Right forelimb (tissue), 1 donor: ENCODE measurements at regions not wholly inside any gene's neighbourhood (a gene's known extent, or its start where the extent isn't known, plus 50 kb on each side); places are given as distances from the start of the nearest gene placed in this dataset.

Experiments used
- DNase-seq: peaks from one replicate; pipeline ENCODE4 v3.0.0-alpha.2; 2018

DNA sequence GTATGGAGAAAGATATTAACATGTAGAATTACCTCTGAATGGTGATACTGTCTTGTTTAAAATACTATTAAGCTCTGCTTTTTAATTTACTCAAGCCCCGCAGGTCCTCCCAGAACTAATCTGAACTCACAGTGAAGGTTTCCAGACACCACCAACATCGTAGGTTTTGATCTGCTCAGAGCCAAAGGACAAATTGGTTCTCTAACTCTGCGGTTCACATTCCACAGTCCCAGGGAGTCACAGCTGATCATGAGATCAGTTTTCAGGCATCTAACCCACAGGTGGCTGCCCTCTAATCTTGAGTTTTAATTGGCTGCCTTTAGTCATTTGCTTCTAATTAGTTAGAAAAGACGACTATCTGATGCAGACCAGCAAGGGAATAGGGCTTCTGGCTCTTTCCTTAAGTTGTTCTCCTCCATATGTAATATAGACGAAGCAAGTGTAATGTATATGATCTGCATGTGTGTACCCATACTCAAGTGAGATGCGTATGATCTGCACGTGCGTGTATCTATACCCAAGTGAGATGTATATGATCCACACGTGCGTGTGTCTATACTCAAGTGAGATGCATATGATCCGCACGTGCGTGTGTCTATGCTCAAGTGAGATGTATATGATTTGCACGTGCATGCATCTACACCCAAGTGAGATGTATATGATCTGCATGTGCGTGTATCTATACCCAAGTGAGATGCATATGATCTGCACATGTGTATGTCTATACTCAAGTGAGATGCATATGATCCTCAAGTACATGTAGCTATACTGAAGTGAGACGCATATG, 331.5 kb upstream of the NPVF start:
- DNase-seq, result no peak

GRCh38 chr7:25562673-25563182, 334.4 kb upstream of the NPVF start:
- DNase-seq, result no peak

- no peak for DNase-seq
These were observed 336.7 kb upstream of the NPVF start for GRCh38 chr7:25565002-25565401.

DNA sequence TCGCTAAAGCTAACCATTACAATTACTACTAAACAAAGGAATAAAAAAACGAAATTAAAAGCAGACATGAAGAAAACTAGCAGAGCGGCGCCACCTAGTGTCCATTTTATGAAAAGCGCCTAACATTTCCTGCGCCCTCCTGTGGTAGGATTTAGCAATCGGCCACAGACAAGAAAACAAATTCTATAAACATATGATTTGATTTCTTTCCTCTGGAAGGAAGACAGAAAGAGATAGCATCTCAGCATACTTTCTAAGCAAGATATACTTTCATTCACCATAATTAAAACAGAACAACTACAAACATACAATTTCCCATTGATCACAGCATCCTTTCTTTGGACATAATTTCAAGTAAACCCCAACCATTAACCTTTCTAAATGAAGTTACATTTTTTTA, 337.7 kb upstream of the NPVF start:
- DNase-seq, result peak; percentile 88

- DNase-seq, result no peak
These were observed 339.1 kb upstream of the NPVF start for GRCh38 chr7:25567430-25567829.

GRCh38 chr7:25569765-25570164, 341.5 kb upstream of the NPVF start:
- no peak for DNase-seq

- no peak for DNase-seq
These were observed 344.1 kb upstream of the NPVF start for GRCh38 chr7:25572423-25572822.

- no peak for DNase-seq
These were observed 346.5 kb upstream of the NPVF start for GRCh38 chr7:25574828-25575227.

DNA sequence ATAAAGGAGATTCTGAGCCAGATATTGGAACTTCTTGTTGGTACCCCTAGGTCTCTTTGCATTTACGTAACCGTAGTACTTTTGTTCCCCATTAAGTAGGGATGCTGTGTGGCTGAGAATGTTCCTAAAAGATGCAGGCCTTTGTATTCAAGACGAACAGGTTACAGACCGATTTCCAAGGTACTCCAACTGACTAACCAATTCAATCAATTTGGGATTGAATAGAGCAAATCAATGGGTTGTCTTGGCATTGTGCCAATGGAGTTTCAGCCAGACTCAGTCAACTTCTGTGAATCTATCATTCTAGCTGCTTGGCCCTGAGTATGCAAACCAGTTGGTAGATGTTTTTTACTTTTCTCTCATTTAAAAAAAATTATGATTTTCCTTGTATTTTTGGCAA, 347.3 kb upstream of the NPVF start:
- no peak for DNase-seq

GRCh38 chr7:25578991-25579777, 350.9 kb upstream of the NPVF start:
- DNase-seq, result no peak

DNA sequence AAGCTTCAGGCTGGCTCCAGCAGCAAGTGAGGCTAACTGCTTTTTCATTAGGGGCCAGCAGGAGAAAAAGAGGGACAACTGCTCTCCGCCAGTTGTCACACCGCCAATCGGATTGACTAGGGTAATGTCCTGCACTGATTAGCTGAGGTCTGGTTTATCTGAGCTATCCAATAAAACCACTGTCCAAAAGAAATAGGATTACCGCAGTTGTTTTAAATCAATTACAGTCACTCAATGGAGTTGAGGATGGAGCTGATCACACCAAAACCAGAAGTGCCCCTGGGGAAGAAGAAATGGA, 351.4 kb upstream of the NPVF start:
- no peak for DNase-seq

- no peak for DNase-seq
These were observed 351.9 kb upstream of the NPVF start for GRCh38 chr7:25580141-25580540.

GRCh38 chr7:25583621-25584020, 355.3 kb upstream of the NPVF start:
- DNase-seq, result no peak

GRCh38 chr7:25584112-25584938, 356.0 kb upstream of the NPVF start:
- no peak for DNase-seq

DNA sequence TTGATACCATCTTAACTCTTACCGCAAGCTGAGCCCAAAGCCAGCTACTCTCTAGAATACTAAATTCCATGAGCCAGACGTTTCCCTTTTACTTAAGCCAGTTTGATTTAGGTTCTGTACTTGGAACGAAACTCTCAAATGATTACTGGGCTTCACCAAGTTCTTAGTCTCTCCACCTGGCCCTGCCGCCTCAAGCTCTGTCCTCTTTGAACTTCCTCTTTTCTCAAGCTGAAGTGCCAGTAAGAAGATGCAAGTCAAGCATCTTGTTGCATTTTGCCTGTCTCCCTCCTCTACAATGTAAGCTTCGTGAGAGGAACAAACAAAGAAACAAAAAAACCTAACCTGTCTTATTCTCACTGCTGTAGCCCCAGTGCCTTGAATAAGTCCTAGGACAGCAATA, 358.2 kb upstream of the NPVF start:
- no peak for DNase-seq

DNA sequence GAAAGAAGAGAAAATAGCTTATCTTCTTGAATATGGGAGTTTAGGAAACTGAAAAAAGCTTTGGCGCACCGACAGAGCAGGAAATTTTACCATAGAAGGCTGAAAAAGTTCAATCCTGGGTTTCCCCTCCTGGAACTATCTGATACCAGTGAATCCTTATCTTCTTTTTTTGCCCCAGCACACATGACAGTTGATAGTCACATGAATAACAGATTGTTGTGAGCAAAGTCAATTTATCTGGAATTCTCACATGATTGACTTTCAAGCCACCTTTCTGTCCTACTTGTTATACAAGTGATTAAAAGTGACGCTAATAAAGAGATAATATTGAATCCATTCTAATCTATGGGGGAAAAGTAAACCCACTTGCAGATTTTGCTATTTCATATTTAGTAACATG, 365.8 kb upstream of the NPVF start:
- no peak for DNase-seq

DNA sequence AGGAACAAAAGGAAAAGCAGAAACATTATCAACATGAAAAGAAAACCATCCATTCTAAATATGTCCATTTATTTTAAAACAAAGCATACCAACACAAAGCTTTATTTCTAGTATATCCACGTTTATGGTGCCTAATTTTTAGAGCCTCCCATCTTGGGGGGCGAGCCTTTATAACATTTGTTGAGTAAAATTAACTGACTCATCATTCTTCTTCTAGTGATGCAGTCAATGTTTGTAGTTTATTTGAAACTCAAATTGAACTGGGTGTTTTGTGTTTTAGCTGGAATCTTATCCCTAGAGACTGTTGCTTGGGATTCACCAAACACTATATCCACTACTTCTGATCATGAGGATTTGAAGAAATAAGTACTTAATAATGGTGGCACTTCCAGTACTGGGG, 366.4 kb upstream of the NPVF start:
- no peak for DNase-seq

GRCh38 chr7:25595996-25596395, 367.7 kb upstream of the NPVF start:
- DNase-seq, result no peak

- DNase-seq, result no peak
These were observed 368.2 kb upstream of the NPVF start for GRCh38 chr7:25596443-25596842.

GRCh38 chr7:25597946-25598345, 369.7 kb upstream of the NPVF start:
- no peak for DNase-seq

GRCh38 chr7:25598765-25599164, 370.5 kb upstream of the NPVF start:
- DNase-seq, result no peak

GRCh38 chr7:25600262-25600920, 372.1 kb upstream of the NPVF start:
- no peak for DNase-seq
